ENCODE measurements at regions not wholly inside any gene's neighbourhood (a gene's known extent, or its start where the extent isn't known, plus 50 kb on each side); places are given as distances from the start of the nearest gene placed in this dataset.

DNA sequence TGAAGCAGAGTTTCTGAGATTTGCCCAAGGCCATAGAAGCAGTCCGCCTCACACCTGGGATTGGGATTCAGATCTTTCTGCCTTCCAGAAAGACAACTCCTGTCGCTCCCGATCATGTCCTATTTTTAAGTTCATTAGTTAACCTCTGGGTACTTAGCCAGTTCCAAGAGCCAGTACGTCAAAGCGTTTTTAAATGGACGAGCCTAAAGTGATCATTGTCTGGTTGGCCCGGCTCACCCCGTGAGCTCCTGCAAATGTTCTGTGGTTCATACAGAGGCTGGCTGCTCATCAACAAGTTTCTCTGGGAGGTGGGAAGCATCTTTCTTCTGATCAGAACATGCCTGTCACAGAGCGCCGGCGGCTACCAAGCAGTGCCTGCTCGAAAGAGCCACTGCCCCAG lies 554.5 kb upstream of the WWC1 start:
- no peak for DNase-seq

DNA sequence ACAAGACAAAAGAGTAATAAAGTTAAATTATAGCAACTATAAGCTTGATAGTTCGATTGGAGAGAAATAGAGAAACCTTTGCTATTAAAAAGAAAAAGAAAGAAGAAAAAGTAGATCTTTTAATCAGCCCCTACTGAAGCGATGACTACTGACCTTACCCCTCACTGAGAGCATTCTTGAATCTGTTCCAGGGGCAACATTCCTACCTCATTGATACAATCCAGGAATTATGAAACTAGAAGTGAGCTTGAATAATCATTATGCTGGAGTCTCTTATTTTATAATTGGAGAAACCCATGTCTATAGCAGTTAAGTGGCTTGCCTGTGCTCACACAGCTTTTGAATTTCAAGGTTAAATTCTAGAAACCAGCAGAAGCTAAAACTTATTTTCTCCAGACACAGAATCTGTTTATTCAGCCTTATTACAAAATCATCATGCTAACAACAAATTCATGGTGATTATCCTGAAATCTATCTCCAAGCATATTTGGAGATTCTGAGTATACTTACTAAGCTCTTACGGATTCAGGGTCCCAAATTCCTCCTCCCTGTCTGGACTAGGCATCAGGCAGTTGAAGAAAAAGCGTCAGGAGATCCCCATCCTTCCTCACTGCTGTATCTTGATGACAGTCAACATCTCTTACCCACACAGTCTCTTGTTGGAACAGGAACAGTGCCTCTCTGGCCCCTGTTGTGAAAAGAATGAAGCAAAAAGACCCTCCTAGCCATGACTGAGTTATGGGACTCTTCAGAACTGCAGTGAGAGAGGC lies 547.6 kb upstream of the WWC1 start:
- DNase-seq: no peak

GRCh38 chr5:167745868-167746267 lies 545.6 kb upstream of the WWC1 start:
- no peak for DNase-seq

DNA sequence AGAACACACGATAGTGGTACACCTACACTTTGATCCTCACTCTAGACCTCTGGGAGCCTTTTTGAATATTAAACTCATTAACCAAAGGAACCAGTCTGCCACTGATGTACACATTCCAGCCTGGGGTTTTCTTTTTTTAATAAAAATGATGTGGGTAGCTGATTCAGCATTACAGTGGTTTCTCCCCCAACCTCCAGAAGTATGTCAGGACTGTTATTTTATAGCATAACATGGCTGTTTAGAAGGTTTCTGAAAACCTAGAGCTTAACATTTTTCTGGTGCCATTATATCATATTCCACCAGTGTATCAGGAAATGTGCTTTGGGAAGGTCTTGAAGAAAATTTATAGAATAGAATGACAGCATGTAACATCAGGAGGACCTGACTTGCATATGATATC lies 540.9 kb upstream of the WWC1 start:
- no peak for DNase-seq

GRCh38 chr5:167752936-167753335 lies 538.5 kb upstream of the WWC1 start:
- DNase-seq: no peak

- DNase-seq: no peak
These were observed 537.5 kb upstream of the WWC1 start for GRCh38 chr5:167753725-167754490.

DNA sequence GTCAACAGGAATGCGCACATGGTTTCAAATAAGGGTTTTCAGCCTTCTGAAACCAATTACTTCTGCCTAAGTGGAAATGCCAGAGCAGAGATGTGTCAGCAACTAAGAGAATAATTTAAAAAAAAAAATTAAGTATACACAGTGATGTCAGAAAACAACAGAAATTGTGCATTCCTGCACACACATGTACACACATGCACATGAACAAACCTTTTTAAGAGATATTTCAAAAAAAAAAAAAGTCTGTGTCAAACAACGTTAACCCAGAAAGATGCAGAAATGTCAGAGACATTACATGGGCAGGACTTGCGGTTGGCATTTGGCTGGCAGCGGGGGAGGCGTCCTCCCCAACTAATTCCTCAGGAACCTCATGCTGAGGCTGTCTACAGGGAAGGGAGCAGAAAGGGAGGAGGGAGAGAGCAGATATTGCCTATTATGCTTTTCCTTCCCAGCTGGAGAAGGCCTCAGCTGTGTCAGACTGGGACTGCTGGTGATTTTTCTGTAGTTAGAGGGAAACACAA lies 536.9 kb upstream of the WWC1 start:
- no peak for DNase-seq

- no peak for DNase-seq
These were observed 536.0 kb upstream of the WWC1 start for GRCh38 chr5:167755420-167755819.

DNA sequence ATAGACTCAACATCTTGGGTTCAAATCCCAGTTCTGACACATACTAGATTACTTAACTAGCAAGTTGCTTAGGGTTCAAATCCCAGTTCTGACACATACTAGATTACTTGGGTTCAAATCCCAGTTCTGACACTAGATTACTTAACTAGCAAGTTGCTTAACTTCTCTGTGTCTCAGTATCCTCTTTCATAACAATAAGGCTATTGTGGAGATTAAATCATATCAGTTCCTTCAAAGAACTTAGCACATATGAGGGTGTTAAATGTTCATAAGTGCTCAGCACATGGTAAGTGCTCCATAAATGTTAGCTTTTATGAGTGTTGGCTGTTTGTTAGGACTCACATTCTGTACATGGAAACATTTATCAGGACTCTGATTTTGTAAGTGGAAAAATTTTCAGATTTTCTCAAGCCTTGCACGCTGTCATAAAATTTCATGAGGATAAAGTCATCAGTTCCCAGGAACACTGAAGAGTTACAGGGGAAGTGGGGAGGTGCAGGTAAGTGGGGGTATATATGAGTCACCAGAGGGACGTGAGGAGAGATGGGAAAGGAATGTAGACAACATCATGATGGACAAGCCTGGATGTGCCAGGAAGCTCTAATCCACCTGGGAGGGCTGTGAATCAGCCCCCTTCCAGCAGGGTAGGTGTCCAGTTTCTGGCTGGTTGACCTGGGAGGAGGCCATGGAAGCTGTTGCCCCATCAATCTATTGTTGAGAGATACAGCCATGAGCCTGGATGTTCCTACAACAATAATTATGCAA lies 532.2 kb upstream of the WWC1 start:
- no peak for DNase-seq

DNA sequence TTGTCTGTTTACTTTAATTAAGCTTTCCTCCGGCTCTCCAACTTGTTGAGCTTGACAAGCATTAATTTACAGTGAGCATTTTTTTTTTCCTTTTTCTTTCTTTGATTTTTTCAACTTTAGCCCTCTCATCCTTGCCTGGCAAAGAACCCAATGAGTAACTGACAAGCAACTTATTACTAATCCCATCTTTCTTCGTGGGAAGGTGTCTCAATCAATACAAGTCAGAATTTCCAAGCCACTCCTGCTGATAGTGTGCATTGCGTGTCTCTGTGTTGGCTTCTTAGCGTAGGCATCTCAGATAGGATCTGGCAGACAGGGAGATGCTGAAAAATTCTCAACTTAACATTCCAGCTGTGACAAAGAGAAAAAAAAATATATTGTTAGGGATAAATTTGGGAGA lies 527.7 kb upstream of the WWC1 start:
- DNase-seq: no peak

DNA sequence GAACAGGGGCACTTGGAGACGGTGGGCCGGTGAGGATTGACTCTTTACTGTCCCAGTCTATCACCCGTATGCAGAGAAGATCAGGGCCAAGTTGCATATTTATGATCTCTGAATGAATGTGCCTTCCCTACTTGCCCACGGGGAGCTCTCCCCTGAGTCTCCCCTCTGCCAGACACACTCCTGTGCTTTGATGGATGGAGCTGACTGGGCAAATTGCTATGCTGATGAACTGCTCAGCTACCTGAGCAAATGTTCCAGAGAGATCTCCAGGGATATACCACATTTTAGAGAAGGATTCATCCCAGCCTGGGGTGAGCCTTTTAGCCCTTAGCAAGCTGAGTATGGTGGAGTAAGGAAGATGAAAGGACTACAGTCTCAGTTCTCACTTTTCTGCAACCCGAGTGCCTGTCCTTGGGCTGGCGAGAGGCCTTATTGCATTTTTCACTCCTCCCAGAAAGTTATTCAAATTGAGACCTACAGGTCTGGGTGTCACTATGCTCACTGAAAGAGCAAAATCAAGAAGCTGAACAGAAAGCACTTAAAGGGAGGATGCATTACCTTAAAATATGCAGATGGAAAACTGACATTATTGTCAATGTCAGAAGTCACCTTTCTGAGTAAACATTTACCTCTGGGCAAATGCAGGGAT lies 526.7 kb upstream of the WWC1 start:
- DNase-seq: no peak

- DNase-seq: no peak
These were observed 526.1 kb upstream of the WWC1 start for GRCh38 chr5:167765352-167765751.

DNA sequence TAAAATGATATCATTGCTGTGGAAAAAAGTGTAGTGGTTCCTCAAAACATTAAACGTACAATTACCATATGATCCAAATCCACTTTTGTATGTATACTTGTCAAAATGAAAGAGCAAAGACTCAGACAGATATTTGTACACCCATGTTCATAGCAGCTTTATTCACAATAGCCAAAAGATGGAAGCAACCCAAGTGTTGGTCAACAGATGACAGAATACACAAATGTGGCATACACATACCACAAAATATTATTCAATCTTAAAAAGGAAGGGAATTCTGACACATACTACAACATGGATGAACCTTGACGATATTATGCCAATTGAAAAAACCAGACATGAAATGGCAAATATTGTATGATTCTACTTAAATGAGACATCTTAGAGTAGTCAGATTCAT lies 524.5 kb upstream of the WWC1 start:
- no peak for DNase-seq

- DNase-seq: no peak
These were observed 523.6 kb upstream of the WWC1 start for GRCh38 chr5:167767795-167768194.

GRCh38 chr5:167769846-167770413 lies 521.5 kb upstream of the WWC1 start:
- DNase-seq: no peak

GRCh38 chr5:167770461-167770860 lies 521.0 kb upstream of the WWC1 start:
- no peak for DNase-seq

DNA sequence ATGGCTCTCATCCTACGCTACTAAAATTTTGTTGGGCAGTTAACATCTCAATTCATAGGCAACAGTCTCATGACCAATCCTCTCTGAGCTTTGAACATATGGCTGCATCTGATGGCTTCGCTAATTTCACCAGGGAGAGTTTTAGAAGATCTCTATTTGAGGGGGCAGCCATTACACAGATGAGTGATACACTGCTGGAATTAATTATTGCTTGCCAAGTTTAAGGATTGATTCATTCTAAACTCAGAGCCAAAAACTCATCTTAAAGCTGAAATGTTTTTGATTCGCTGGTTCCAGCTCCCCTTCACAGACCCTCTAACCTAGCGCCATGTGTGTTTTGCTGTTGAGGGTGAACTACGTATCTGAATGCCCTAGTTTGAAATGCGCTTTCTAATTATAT lies 519.9 kb upstream of the WWC1 start:
- DNase-seq: no peak

DNA sequence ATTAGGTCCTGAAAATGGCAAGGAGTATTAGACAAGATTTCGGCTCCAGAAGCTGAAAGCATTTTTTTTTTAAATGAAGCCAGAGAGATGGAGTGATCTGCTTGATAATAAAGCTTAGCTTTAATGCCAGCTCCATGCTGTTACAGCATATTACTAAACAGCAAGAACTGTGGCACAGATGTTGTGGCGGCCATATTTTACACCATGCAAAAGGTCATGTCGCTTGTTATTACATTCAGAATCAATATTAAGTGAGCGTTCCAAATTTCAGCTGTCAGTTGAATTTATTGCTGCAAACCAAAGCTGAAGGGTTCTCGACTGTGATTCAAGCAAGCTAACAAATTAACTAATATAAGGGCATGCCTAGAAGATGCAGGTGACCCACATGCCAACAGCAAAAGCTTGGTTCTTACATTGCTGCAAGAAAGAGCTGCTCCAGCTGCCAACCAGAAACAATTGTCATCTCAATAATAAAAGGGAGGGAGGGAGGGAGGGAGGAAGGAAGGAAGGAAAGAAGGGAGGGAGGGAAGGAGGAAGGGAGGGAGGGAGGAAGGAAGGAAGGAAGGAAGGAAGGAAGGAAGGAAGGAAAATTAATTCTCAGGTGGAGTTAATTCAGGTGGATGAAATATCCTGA lies 517.7 kb upstream of the WWC1 start:
- no peak for DNase-seq

DNA sequence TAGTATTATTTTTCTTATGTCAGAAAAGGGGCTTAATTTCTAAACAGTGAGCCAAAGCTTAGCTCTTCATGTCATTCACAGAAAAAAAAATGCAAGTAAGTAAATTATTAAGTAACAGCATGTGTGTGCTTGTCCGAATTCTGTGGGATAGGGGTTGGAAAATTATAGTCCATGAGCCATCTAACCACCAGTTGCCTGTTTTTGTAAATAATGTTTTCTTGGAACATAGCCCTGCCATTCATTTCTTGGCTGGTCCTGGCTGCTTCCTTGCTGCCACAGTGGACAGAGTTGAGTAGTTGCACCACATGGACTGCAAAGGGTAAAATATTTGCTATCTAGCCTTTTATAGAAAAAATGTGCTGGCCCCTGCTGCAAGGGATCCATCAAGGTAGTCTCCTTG lies 513.7 kb upstream of the WWC1 start:
- no peak for DNase-seq

DNA sequence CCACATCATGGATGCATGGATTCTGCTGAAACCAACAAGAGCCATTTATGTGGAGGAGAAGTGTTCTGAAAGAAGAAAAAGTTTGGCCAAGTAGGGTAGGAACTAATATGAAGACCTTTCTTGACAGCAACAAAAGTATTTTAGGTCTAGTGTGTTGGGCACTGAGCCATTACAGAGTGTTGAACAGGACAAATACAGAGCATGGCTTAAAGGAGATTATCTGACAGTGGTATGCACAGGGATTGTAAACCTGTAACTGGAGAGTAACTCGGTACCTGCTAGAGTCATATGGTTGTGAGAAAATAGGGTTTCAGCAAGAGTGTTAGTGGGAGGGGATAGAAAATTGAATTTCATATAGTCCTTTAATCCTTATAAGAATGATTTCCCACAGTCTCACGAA lies 513.2 kb upstream of the WWC1 start:
- DNase-seq: no peak

- DNase-seq: no peak
These were observed 511.8 kb upstream of the WWC1 start for GRCh38 chr5:167779644-167780043.

- DNase-seq: no peak
These were observed 511.3 kb upstream of the WWC1 start for GRCh38 chr5:167780177-167780576.
